A549 (cell line): ENCODE measurements at regions not wholly inside any gene's neighbourhood (a gene's known extent, or its start where the extent isn't known, plus 50 kb on each side); places are given as distances from the start of the nearest gene placed in this dataset.

Experiments
- ATAC-seq, 2 experiments: fragments of 200-7000 bp in 1 of 2; fragments of >200 bp in 1 of 2; cut with Nextera tagmentation in 1 of 2; cut with Tn5 transposase in 1 of 2; 3 replicates each; pipeline versions ENCODE4 v1.8.0 to v1.9.1; 2018 to 2020; ENCODE audit warnings: mild to moderate bottlenecking in 1 of 2, moderate library complexity in 1 of 2
- CTCF ChIA-PET: fragments of 300-600 bp; sonication (Branson Sonifier 250); formaldehyde crosslinking; extraction: SDS; loops from one replicate; lab custom pipeline; 2021; ENCODE audit warnings: antibody characterized with exemption, inconsistent platforms; lab: Yijun Ruan, JAX
- POLR2A ChIA-PET: fragments of 350-600 bp; formaldehyde crosslinking; extraction: SDS; loops from one replicate; lab custom pipeline; 2021; ENCODE audit warnings: antibody characterized with exemption, inconsistent platforms; lab: Yijun Ruan, JAX
- DNase-seq, 2 experiments: peaks; one replicate each; pipeline versions ENCODE4 v3.0.0 to v3.0.0-alpha.2; 2011 to 2016; ENCODE audit warnings: low read depth in 1 of 2, low spot score in 1 of 2
- FAIRE-seq: peaks from 2 replicates; lab custom pipeline; 2011; peaks lifted over from hg19 to GRCh38; lab: Jason Lieb, UNC
- H3K27ac ChIP-seq, 2 experiments: fragments of >200 bp; sonication (Bioruptor Twin); formaldehyde crosslinking; 3 replicates each; pipeline ENCODE4 v1.5.1; 2016 to 2017
- H3K4me1 ChIP-seq: fragments of >200 bp; sonication (Bioruptor Twin); formaldehyde crosslinking; 3 replicates; pipeline ENCODE4 v1.6.1; 2016
- H3K4me2 ChIP-seq: fragments of >200 bp; sonication (Bioruptor Twin); formaldehyde crosslinking; 3 replicates; pipeline ENCODE4 v1.6.1; 2016
- H3K4me3 ChIP-seq: fragments of >200 bp; sonication (Bioruptor Twin); formaldehyde crosslinking; 3 replicates; pipeline ENCODE4 v1.5.1; 2016
- H3K9me3 ChIP-seq: fragments of >200 bp; sonication (Bioruptor Twin); formaldehyde crosslinking; 3 replicates; pipeline ENCODE4 v1.6.1; 2016
- BHLHE40 ChIP-seq: IDR thresholded peaks from 2 replicates; pipeline ENCODE4 v1.6.1; 2012; ENCODE audit warnings: low read depth, low read length, inconsistent platforms
- CBX2 ChIP-seq: fragments of 200-600 bp; sonication (generic); IDR thresholded peaks from 2 replicates; pipeline ENCODE4 v1.6.1; 2016; ENCODE audit warnings: low read depth, mild to moderate bottlenecking, borderline replicate concordance
- CBX8 ChIP-seq: fragments of 200-600 bp; sonication (generic); IDR thresholded peaks from 2 replicates; pipeline ENCODE4 v1.6.1; 2016
- CEBPB ChIP-seq, 2 experiments: fragments of >200 bp in 1 of 2; sonication (Bioruptor Twin) in 1 of 2; formaldehyde crosslinking in 1 of 2; IDR thresholded peaks; 2 replicates each; pipeline ENCODE4 v1.6.1; 2012 to 2016
- FOSB ChIP-seq: fragments of 250-450 bp; sonication (Bioruptor Pico); IDR thresholded peaks from 2 replicates; pipeline ENCODE4 v1.5.0; 2020; ENCODE audit warnings: mild to moderate bottlenecking, moderate library complexity
- HEYL ChIP-seq: fragments of 250-450 bp; sonication (Bioruptor Pico); IDR thresholded peaks from 2 replicates; pipeline ENCODE4 v1.8.0; 2021; ENCODE audit warnings: mild to moderate bottlenecking, moderate library complexity
- HOXA7 ChIP-seq: fragments of 250-450 bp; sonication (Bioruptor Pico); IDR thresholded peaks from 2 replicates; pipeline ENCODE4 v1.5.0; 2020; ENCODE audit warnings: mild to moderate bottlenecking, moderate library complexity
- JUN ChIP-seq, 2 experiments: fragments of >200 bp; sonication (Bioruptor Twin); formaldehyde crosslinking; IDR thresholded peaks; 2 replicates in 1 of 2; 3 replicates in 1 of 2; pipeline ENCODE4 v1.6.1; 2016 to 2017
- KDM5A ChIP-seq: fragments of 200-600 bp; sonication (generic); IDR thresholded peaks from 2 replicates; pipeline ENCODE4 v1.6.1; 2016; ENCODE audit warnings: antibody characterized with exemption, mild to moderate bottlenecking
- MAFK ChIP-seq: fragments of 450-650 bp; IDR thresholded peaks from 2 replicates; pipeline ENCODE4 v1.6.1; 2014; ENCODE audit not compliant: partially characterized antibody
- MYC ChIP-seq: IDR thresholded peaks from 2 replicates; pipeline ENCODE4 v1.6.1; 2012; ENCODE audit warnings: mild to moderate bottlenecking, inconsistent platforms, low read length, improper control_type of control experiment, borderline replicate concordance
- NFE2L2 ChIP-seq: fragments of 150-350 bp; conservative IDR thresholded peaks from 2 replicates; pipeline ENCODE4 v1.6.1; 2014; ENCODE audit warnings: low read length
- PHF8 ChIP-seq: fragments of 200-600 bp; sonication (generic); IDR thresholded peaks from 2 replicates; pipeline ENCODE4 v1.6.1; 2016; ENCODE audit warnings: low read depth, mild to moderate bottlenecking, antibody characterized with exemption, moderate library complexity, borderline replicate concordance
- RAD21 ChIP-seq, 2 experiments: fragments of >200 bp in 1 of 2; sonication (Bioruptor Twin) in 1 of 2; formaldehyde crosslinking in 1 of 2; IDR thresholded peaks in 1 of 2; conservative IDR thresholded peaks in 1 of 2; 2 replicates in 1 of 2; 3 replicates in 1 of 2; pipeline ENCODE4 v1.6.1; 2012 to 2018; ENCODE audit warnings: inconsistent platforms in 1 of 2
- SREBF2 ChIP-seq: fragments of 450-650 bp; IDR thresholded peaks from 2 replicates; pipeline ENCODE4 v1.6.1; 2014; ENCODE audit warnings: mild to moderate bottlenecking, moderate library complexity
- TP53 ChIP-seq: fragments of 250-450 bp; sonication (Bioruptor Pico); IDR thresholded peaks from 2 replicates; pipeline ENCODE4 v1.5.0; 2021; ENCODE audit warnings: mild to moderate bottlenecking, moderate library complexity
- WGBS: methylation state at CpG from one replicate; pipeline ENCODE4 v1.1.6; 2017; ENCODE audit errors: missing lambda C conversion rate; 5-methylcytosine and 5-hydroxymethylcytosine counted together
- TF ChIP-seq, protein P1 (sequence below): fragments of >200 bp; sonication (Bioruptor Twin); formaldehyde crosslinking; IDR thresholded peaks from 3 replicates; pipeline ENCODE4 v1.5.1; 2016
- TF ChIP-seq, protein P2 (sequence below): IDR thresholded peaks from 2 replicates; pipeline ENCODE4 v1.6.1; 2012; ENCODE audit warnings: low read depth, borderline replicate concordance
- TF ChIP-seq, protein P3 (sequence below): fragments of 250-450 bp; sonication (Bioruptor Pico); IDR thresholded peaks from 2 replicates; pipeline ENCODE4 v1.5.0; 2020; ENCODE audit warnings: low read depth, mild to moderate bottlenecking, moderate library complexity
- TF ChIP-seq, protein P4 (sequence below): fragments of 200-600 bp; sonication (generic); IDR thresholded peaks from 2 replicates; pipeline ENCODE4 v1.6.1; 2016; ENCODE audit warnings: antibody characterized with exemption, mild to moderate bottlenecking, moderate library complexity

DNA sequence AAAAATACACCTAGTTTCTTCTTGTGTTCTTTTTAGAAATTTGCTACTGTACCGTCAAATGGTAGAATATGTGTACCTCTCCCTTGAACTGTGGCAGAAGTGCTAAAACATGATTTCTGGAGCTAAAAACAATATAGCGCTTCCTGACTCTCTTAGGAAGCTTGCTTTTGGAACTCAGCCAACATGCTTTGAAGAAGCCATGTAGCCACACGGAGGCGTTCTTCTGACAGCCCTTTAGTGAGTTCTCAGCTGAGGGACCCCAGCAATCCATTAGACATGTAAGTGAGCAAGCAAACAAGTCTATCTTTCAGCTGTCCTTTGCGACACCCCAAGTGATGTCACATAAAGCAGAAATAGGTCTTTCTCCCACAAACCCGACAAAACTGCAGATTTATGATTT is 917.0 kb downstream of the CDH9 start:
- TF ChIP-seq CBX2 = no peak
- TF ChIP-seq RAD21 (conservative IDR thresholded peaks at IDR 0.05 in 1 of 2, IDR thresholded peaks at IDR 0.05 in 1 of 2) = no peak
- no peak for TF ChIP-seq KDM5A
- TF ChIP-seq, all 56 proteins: peak for 0
- H3K4me2 ChIP-seq = no peak overlapping the region
- ATAC-seq = no peak
- FAIRE-seq = no peak
- H3K9me3 ChIP-seq = no peaks in the 10 kb centered on the region
- no peak overlapping the region for H3K4me3 ChIP-seq
- ChIA-PET CTCF (no interaction called here), POLR2A (no interaction called here)
- no peaks in the 10 kb centered on the region for H3K4me1 ChIP-seq
- 45% methylated on average over 6 of the region's 6 CpGs for WGBS
- DNase-seq = peak in 1 of 2 experiments; percentile 41
- H3K27ac ChIP-seq = no peak overlapping the region

DNA sequence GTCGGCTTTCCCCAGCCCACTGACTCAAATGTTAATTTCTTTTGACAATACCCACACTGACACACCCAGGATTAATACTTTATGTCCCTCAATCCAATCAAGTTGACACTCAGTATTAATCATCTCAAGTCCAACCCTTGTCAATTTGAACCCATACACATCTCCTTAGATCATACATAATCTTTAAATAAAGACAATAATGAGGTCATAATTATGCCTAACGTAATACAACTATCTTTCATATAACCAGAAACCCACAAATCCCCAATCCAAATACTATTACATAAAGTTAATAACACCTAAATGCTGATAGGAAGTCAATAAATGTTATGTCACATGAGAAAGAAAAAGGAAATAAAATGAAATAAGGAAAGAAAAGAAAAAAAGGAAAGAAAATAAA is 934.2 kb downstream of the CDH9 start:
- no peak for DNase-seq
- Histone ChIP-seq H3K4me3 (no peak overlapping the region), H3K27ac (no peak overlapping the region), H3K4me1 (no peaks in the 10 kb centered on the region), H3K4me2 (no peak overlapping the region), H3K9me3 (no peaks in the 10 kb centered on the region)
- POLR2A ChIA-PET = no interaction called here
- no peak for TF ChIP-seq CBX2
- no peak for TF ChIP-seq MYC
- no peak for TF ChIP-seq PHF8
- no peak for TF ChIP-seq JUN (IDR thresholded peaks at IDR 0.05)
- no peak for TF ChIP-seq CBX8
- no peak for TF ChIP-seq TP53 (CRISPR knock-in tag)
- TF ChIP-seq, protein P1, sequence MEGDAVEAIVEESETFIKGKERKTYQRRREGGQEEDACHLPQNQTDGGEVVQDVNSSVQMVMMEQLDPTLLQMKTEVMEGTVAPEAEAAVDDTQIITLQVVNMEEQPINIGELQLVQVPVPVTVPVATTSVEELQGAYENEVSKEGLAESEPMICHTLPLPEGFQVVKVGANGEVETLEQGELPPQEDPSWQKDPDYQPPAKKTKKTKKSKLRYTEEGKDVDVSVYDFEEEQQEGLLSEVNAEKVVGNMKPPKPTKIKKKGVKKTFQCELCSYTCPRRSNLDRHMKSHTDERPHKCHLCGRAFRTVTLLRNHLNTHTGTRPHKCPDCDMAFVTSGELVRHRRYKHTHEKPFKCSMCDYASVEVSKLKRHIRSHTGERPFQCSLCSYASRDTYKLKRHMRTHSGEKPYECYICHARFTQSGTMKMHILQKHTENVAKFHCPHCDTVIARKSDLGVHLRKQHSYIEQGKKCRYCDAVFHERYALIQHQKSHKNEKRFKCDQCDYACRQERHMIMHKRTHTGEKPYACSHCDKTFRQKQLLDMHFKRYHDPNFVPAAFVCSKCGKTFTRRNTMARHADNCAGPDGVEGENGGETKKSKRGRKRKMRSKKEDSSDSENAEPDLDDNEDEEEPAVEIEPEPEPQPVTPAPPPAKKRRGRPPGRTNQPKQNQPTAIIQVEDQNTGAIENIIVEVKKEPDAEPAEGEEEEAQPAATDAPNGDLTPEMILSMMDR = no peak
- no peak for TF ChIP-seq RAD21 (conservative IDR thresholded peaks at IDR 0.05 in 1 of 2, IDR thresholded peaks at IDR 0.05 in 1 of 2)
- TF ChIP-seq, protein P2, sequence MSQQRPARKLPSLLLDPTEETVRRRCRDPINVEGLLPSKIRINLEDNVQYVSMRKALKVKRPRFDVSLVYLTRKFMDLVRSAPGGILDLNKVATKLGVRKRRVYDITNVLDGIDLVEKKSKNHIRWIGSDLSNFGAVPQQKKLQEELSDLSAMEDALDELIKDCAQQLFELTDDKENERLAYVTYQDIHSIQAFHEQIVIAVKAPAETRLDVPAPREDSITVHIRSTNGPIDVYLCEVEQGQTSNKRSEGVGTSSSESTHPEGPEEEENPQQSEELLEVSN = no peak
- TF ChIP-seq FOSB (CRISPR knock-in tag) = no peak
- no peak for TF ChIP-seq BHLHE40
- no peak for TF ChIP-seq CEBPB (IDR thresholded peaks at IDR 0.05)
- TF ChIP-seq, protein P3, sequence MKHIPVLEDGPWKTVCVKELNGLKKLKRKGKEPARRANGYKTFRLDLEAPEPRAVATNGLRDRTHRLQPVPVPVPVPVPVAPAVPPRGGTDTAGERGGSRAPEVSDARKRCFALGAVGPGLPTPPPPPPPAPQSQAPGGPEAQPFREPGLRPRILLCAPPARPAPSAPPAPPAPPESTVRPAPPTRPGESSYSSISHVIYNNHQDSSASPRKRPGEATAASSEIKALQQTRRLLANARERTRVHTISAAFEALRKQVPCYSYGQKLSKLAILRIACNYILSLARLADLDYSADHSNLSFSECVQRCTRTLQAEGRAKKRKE (CRISPR knock-in tag) = no peak
- no peak for TF ChIP-seq NFE2L2
- no peak for TF ChIP-seq SREBF2
- TF ChIP-seq HOXA7 (CRISPR knock-in tag) = no peak
- no peak for TF ChIP-seq KDM5A
- no peak for FAIRE-seq
- CTCF ChIA-PET = no interaction called here
- ATAC-seq = no peak
- WGBS = 35% methylated on average over 2 of the region's 2 CpGs

DNA sequence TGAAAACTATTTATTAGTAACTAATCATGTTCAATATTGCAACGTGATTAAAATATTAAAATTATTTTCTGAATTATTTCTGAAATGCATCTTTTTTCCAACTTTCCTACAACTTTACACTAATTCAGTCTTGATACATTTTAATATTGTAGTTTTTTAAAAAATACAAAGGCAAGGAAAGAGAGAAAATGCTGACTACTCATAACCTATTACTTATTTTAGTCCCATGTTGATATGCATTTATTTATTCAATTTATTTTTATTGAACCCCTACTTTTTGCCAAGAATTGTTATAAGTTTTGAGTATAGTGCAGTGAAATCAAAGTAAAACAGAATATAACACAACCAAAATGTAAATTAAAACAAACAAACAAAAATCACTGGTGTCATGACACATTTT is 978.2 kb downstream of the CDH9 start:
- Histone ChIP-seq H3K4me3 (no peak overlapping the region), H3K27ac (no peak overlapping the region), H3K9me3 (no peaks in the 10 kb centered on the region), H3K4me2 (no peak overlapping the region), H3K4me1 (no peaks in the 10 kb centered on the region)
- no peak for DNase-seq
- no peak for ATAC-seq
- ChIA-PET POLR2A (no interaction called here), CTCF (no interaction called here)
- WGBS = 10% methylated on average over 1 of the region's 1 CpG
- TF ChIP-seq HEYL = no peak
- peak; percentile 38 for TF ChIP-seq MAFK
- FAIRE-seq = no peak

DNA sequence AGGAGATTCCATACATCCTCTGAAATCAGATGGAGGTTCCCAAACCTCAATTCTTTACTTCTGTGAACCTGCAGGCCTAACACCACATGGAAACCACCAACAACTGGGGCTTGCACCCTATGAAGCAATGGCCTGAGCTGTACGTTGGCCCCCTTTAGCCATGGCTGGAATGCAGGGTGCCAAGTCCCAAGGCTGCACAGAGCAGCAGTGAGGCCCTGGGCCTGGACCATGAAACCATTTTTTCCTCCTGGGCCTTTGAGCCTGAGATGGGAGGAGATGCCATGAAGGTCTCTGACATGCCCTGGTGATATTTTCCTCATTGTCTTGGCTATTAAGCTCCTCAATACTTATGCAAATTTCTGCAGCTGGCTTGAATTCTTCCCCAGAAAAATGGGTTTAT is 983.8 kb downstream of the CDH9 start:
- Histone ChIP-seq H3K27ac (no peak overlapping the region), H3K4me1 (no peaks in the 10 kb centered on the region)
- WGBS = 14% methylated on average over 1 of the region's 1 CpG
- FAIRE-seq = no peak
- TF ChIP-seq, protein P4, sequence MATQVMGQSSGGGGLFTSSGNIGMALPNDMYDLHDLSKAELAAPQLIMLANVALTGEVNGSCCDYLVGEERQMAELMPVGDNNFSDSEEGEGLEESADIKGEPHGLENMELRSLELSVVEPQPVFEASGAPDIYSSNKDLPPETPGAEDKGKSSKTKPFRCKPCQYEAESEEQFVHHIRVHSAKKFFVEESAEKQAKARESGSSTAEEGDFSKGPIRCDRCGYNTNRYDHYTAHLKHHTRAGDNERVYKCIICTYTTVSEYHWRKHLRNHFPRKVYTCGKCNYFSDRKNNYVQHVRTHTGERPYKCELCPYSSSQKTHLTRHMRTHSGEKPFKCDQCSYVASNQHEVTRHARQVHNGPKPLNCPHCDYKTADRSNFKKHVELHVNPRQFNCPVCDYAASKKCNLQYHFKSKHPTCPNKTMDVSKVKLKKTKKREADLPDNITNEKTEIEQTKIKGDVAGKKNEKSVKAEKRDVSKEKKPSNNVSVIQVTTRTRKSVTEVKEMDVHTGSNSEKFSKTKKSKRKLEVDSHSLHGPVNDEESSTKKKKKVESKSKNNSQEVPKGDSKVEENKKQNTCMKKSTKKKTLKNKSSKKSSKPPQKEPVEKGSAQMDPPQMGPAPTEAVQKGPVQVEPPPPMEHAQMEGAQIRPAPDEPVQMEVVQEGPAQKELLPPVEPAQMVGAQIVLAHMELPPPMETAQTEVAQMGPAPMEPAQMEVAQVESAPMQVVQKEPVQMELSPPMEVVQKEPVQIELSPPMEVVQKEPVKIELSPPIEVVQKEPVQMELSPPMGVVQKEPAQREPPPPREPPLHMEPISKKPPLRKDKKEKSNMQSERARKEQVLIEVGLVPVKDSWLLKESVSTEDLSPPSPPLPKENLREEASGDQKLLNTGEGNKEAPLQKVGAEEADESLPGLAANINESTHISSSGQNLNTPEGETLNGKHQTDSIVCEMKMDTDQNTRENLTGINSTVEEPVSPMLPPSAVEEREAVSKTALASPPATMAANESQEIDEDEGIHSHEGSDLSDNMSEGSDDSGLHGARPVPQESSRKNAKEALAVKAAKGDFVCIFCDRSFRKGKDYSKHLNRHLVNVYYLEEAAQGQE = no peak
- TF ChIP-seq, all 56 proteins: peak for 0
- DNase-seq = no peak
- Histone ChIP-seq H3K4me3 (no peak overlapping the region), H3K9me3 (no peaks in the 10 kb centered on the region; the same call in 2 of the 3 replicates), H3K4me2 (no peak overlapping the region)
- POLR2A ChIA-PET = no interaction called here
- no peak for ATAC-seq
- CTCF ChIA-PET = no interaction called here
